HL-60 (cell line): ENCODE measurements at regions not wholly inside any gene's neighbourhood (a gene's known extent, or its start where the extent isn't known, plus 50 kb on each side); places are given as distances from the start of the nearest gene placed in this dataset.

ENCODE experiments used
- CTCF ChIP-seq: IDR thresholded peaks from one replicate; pipeline ENCODE4 v1.5.1; 2011; ENCODE audit warnings: low read length, control low read depth, inconsistent platforms; ENCODE audit not compliant: insufficient read depth
- POLR2AphosphoS5 ChIP-seq: IDR thresholded peaks from 2 replicates; pipeline ENCODE4 v1.6.1; 2012; ENCODE audit warnings: low read depth
- REST ChIP-seq: IDR thresholded peaks from 2 replicates; pipeline ENCODE4 v1.6.1; 2012; ENCODE audit warnings: low read depth; ENCODE audit not compliant: insufficient replicate concordance

DNA sequence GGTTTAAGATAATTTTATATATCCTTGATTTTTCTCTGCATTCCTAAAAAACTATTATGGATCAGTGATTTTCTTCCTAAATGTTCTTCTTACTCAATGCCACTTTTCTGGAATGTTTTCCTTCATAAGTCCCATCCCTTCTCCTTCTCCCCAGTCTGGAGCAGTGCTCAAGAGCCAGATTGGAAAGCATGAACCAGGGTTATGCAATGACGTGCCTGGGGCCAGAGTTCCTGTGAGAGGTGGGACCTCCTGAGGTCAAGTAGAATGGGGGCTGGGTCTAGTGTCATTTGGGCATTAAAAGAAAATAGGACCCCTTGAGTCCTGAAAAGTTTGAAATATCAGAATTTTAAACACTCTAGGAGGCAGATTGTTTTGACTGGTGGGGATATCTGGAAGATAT is 132.0 kb upstream of the NPY start:
- TF ChIP-seq CTCF (no peak), POLR2AphosphoS5 (no peak), REST (no peak)
